WERI-Rb-1 (cell line): ENCODE measurements at regions not wholly inside any gene's neighbourhood (a gene's known extent, or its start where the extent isn't known, plus 50 kb on each side); places are given as distances from the start of the nearest gene placed in this dataset.

ENCODE experiments used
- DNase-seq: peaks from one replicate; pipeline ENCODE4 v3.0.0-alpha.2; 2020
- H3K27ac ChIP-seq: fragments of 250-450 bp; sonication (Bioruptor Pico); 2 replicates; pipeline ENCODE4 v1.5.1; 2020; ENCODE audit warnings: mild to moderate bottlenecking, moderate library complexity
- H3K27me3 ChIP-seq: fragments of 250-450 bp; sonication (Bioruptor Pico); 2 replicates; pipeline ENCODE4 v1.5.1; 2021; ENCODE audit warnings: mild to moderate bottlenecking, low read depth, moderate library complexity; ENCODE audit not compliant: insufficient read depth, severe bottlenecking
- H3K36me3 ChIP-seq: fragments of 250-450 bp; sonication (Bioruptor Pico); 2 replicates; pipeline ENCODE4 v1.5.1; 2020; ENCODE audit warnings: mild to moderate bottlenecking, moderate library complexity
- H3K4me3 ChIP-seq: 2 replicates; pipeline ENCODE4 v1.5.1; 2011; ENCODE audit warnings: low read depth, mild to moderate bottlenecking, control low read depth, low read length
- H3K9me3 ChIP-seq: fragments of 250-450 bp; sonication (Bioruptor Pico); 2 replicates; pipeline ENCODE4 v1.5.1; 2021; ENCODE audit warnings: mild to moderate bottlenecking, moderate library complexity; ENCODE audit not compliant: severe bottlenecking
- TF ChIP-seq, protein P1 (sequence below): IDR thresholded peaks from 2 replicates; pipeline ENCODE4 v1.5.1; 2011; ENCODE audit warnings: low read depth, mild to moderate bottlenecking, control low read depth, inconsistent platforms, low read length

DNA sequence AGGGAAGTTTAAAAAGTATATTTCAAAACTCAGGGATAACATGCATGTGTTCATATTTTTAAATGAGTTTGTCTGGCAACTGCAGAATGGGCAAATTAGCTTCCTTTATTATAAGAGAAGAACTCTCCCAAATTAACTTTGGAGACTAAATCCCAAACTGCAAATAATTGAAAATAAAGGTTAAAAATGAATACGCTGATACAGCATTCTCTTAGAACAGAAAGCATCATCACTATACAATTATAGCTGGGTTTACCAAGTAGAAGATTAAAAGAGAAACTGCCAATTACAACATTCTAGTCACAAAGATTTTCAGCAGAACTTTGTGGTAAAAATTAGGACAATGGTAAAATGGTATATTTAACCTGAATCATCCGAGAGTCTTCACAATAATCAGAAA is 73.3 kb downstream of the OLFM4 start:
- no peak overlapping the region for H3K4me3 ChIP-seq
- H3K9me3 ChIP-seq = no peaks in the 10 kb centered on the region
- TF ChIP-seq, protein P1, sequence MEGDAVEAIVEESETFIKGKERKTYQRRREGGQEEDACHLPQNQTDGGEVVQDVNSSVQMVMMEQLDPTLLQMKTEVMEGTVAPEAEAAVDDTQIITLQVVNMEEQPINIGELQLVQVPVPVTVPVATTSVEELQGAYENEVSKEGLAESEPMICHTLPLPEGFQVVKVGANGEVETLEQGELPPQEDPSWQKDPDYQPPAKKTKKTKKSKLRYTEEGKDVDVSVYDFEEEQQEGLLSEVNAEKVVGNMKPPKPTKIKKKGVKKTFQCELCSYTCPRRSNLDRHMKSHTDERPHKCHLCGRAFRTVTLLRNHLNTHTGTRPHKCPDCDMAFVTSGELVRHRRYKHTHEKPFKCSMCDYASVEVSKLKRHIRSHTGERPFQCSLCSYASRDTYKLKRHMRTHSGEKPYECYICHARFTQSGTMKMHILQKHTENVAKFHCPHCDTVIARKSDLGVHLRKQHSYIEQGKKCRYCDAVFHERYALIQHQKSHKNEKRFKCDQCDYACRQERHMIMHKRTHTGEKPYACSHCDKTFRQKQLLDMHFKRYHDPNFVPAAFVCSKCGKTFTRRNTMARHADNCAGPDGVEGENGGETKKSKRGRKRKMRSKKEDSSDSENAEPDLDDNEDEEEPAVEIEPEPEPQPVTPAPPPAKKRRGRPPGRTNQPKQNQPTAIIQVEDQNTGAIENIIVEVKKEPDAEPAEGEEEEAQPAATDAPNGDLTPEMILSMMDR = no peak
- H3K36me3 ChIP-seq = no peaks in the 10 kb centered on the region
- H3K27me3 ChIP-seq = no peaks in the 10 kb centered on the region
- no peak for DNase-seq
- no peak overlapping the region for H3K27ac ChIP-seq

DNA sequence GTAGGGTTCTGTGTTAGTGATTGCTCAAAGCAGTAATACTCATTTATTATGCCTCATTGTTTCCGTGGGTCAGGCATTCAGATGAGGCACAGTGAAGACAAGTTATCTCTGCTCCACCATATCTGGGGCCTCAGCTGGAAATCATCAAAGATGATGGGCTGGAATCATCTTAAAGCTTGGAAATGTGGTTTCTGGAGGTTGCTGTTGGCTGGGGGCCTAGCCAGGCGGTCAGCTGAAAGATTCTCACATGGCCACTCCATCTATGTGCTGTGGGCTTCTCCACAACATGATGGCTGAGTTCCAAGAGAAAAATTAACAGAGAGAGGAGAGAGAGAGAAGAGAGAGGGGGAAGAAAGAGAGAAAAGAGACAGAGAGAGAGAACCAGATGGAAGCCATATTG is 75.5 kb downstream of the OLFM4 start:
- no peak overlapping the region for H3K27ac ChIP-seq
- no peak overlapping the region for H3K4me3 ChIP-seq
- DNase-seq = no peak
- H3K9me3 ChIP-seq = no peaks in the 10 kb centered on the region
- TF ChIP-seq, protein P1 = no peak
- no peaks in the 10 kb centered on the region for H3K36me3 ChIP-seq
- H3K27me3 ChIP-seq = no peaks in the 10 kb centered on the region

DNA sequence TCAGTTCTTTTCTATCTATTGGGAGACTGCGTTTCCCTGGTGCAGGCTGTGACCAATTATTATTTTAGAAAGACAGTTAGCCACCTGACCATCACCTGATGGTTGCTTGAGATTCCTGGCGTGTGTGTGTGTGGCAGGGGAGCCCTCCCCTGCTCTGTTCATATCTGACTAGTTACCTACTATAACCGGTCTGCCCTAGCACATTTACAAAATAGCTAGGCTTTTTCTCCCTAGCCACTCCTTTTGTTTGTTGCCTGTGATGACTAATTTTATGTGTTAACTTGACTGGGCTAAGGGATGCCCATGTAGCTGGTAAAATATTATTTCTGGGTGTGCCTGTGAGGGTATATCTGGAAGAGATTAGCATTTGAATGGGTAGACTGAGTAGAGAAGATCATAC is 76.9 kb downstream of the OLFM4 start:
- TF ChIP-seq, protein P1 = no peak
- DNase-seq = no peak

DNA sequence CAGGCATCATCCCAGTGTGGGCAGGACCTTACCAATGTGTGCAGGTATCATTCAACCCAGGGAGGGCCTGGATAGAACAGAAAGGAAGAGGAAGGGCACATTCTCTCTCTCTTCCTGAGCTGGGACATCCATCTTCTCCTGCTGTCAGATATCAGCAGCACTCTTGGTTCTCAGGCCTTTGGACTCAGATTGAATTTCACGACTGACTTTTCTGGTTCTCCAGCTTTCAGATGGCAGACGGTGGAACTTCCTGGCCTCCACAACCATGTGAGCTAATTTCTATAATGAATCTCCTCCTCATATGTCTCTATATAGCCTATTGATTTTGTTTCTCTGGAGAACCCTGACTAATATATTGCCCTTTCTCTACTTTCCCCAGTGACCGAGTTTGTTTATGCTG is 77.3 kb downstream of the OLFM4 start:
- DNase-seq = no peak
- no peaks in the 10 kb centered on the region for H3K36me3 ChIP-seq
- no peak overlapping the region for H3K4me3 ChIP-seq
- no peaks in the 10 kb centered on the region for H3K27me3 ChIP-seq
- no peaks in the 10 kb centered on the region for H3K9me3 ChIP-seq
- TF ChIP-seq, protein P1 = no peak
- H3K27ac ChIP-seq = no peak overlapping the region

More for the DNA sequence above, 76.9 kb downstream of the OLFM4 start:
- Histone ChIP-seq H3K36me3 (no peaks in the 10 kb centered on the region), H3K27ac (no peak overlapping the region), H3K9me3 (no peaks in the 10 kb centered on the region), H3K4me3 (no peak overlapping the region), H3K27me3 (no peaks in the 10 kb centered on the region)

DNA sequence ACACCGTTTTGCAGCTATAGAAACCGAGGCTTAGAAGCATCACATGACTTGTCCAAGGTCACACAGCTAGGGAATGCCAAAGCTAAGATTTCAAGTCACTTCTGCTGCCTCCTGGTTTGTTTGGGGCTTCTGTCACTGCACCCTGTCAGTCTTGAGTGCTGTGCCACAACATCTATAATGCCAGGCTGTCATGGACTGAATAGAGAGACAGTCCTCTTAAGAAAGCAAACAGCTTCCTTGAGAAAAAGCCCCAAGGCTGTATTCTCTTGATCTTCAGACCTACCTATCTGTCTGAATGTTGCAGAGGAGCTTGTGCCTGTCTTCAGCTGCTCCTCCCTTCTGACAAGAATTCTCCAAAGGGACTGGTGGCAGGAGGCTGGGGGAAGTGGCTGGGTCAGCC is 81.6 kb downstream of the OLFM4 start:
- Histone ChIP-seq H3K4me3 (no peak overlapping the region), H3K27ac (no peak overlapping the region)

DNA sequence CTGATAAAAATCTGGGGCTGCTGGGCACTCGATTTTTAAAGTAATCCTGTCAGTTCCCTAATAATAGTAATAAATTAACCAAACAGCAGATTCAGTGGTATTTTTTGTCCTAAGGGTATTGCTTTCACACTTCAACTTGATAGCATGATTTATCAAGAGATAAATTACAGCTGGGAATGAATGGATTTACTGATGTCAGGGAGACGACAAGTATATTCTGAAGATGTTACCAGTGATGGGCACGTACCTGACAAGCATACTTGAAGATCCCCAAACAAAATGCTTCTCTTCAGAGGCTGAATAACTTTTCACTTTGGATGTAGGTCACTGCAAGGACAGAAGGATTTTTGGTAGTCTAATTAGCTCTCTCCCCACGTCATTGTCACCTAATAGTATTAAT is 82.0 kb downstream of the OLFM4 start:
- TF ChIP-seq, protein P1 = no peak
- Histone ChIP-seq H3K4me3 (no peak overlapping the region), H3K9me3 (no peaks in the 10 kb centered on the region), H3K27me3 (no peaks in the 10 kb centered on the region), H3K36me3 (no peaks in the 10 kb centered on the region), H3K27ac (no peak overlapping the region)
- no peak for DNase-seq

More for the DNA sequence above, 81.6 kb downstream of the OLFM4 start:
- no peak for DNase-seq
- no peaks in the 10 kb centered on the region for H3K36me3 ChIP-seq
- H3K9me3 ChIP-seq = no peaks in the 10 kb centered on the region
- no peaks in the 10 kb centered on the region for H3K27me3 ChIP-seq
- TF ChIP-seq, protein P1 = no peak
